ENCODE measurements at regions not wholly inside any gene's neighbourhood (a gene's known extent, or its start where the extent isn't known, plus 50 kb on each side); places are given as distances from the start of the nearest gene placed in this dataset.

- DNase-seq (ENCODE audit: low read depth): no peak
Measured at GRCh38 chr1:221845650-221846371, 103.9 kb upstream of the DUSP10 start.

GRCh38 chr1:221841983-221842335, 100.1 kb upstream of the DUSP10 start:
- no peak for DNase-seq (ENCODE audit: low read depth)

GRCh38 chr1:221841251-221841982, 99.5 kb upstream of the DUSP10 start:
- no peak for DNase-seq (ENCODE audit: low read depth)

- no peak for DNase-seq (ENCODE audit: low read depth)
Measured at GRCh38 chr1:221840511-221841243, 98.8 kb upstream of the DUSP10 start.

- DNase-seq (ENCODE audit: low read depth): peak; percentile 52
Measured at GRCh38 chr1:221839782-221840395, 98.0 kb upstream of the DUSP10 start.

- DNase-seq (ENCODE audit: low read depth): no peak
Measured at GRCh38 chr1:221839321-221839720, 97.4 kb upstream of the DUSP10 start.

GRCh38 chr1:221837896-221838295, 96.0 kb upstream of the DUSP10 start:
- no peak for DNase-seq (ENCODE audit: low read depth)

GRCh38 chr1:221834698-221835513, 93.0 kb upstream of the DUSP10 start:
- DNase-seq (ENCODE audit: low read depth): no peak

- no peak for DNase-seq (ENCODE audit: low read depth)
Measured at GRCh38 chr1:221832617-221833016, 90.7 kb upstream of the DUSP10 start.

- no peak for DNase-seq (ENCODE audit: low read depth)
Measured at GRCh38 chr1:221832151-221832550, 90.3 kb upstream of the DUSP10 start.

GRCh38 chr1:221829327-221830015, 87.6 kb upstream of the DUSP10 start:
- peak; percentile 12 for DNase-seq (ENCODE audit: low read depth)

GRCh38 chr1:221827307-221827642, 85.4 kb upstream of the DUSP10 start:
- DNase-seq (ENCODE audit: low read depth): no peak

GRCh38 chr1:221824909-221825308, 83.0 kb upstream of the DUSP10 start:
- DNase-seq (ENCODE audit: low read depth): no peak

GRCh38 chr1:221824025-221824424, 82.1 kb upstream of the DUSP10 start:
- DNase-seq (ENCODE audit: low read depth): no peak

- no peak for DNase-seq (ENCODE audit: low read depth)
Measured at GRCh38 chr1:221823561-221823960, 81.7 kb upstream of the DUSP10 start.

GRCh38 chr1:221823149-221823548, 81.3 kb upstream of the DUSP10 start:
- DNase-seq (ENCODE audit: low read depth): no peak

- no peak for DNase-seq (ENCODE audit: low read depth)
Measured at GRCh38 chr1:221822591-221822990, 80.7 kb upstream of the DUSP10 start.

- no peak for DNase-seq (ENCODE audit: low read depth)
Measured at GRCh38 chr1:221816899-221817298, 75.0 kb upstream of the DUSP10 start.

- no peak for DNase-seq (ENCODE audit: low read depth)
Measured at GRCh38 chr1:221815660-221816059, 73.8 kb upstream of the DUSP10 start.

- DNase-seq (ENCODE audit: low read depth): no peak
Measured at GRCh38 chr1:221813887-221814286, 72.0 kb upstream of the DUSP10 start.

- DNase-seq (ENCODE audit: low read depth): no peak
Measured at GRCh38 chr1:221812905-221813597, 71.2 kb upstream of the DUSP10 start.

Measured in T-helper 22 cell (primary cell).